Limb (tissue), 2 donors: ENCODE measurements at regions not wholly inside any gene's neighbourhood (a gene's known extent, or its start where the extent isn't known, plus 50 kb on each side); places are given as distances from the start of the nearest gene placed in this dataset.

Experiments
- DNase-seq, 2 donors: peaks; one replicate each; pipeline ENCODE4 v3.0.0-alpha.2; 2016; ENCODE audit errors: extremely low spot score in 2 of 2

DNA sequence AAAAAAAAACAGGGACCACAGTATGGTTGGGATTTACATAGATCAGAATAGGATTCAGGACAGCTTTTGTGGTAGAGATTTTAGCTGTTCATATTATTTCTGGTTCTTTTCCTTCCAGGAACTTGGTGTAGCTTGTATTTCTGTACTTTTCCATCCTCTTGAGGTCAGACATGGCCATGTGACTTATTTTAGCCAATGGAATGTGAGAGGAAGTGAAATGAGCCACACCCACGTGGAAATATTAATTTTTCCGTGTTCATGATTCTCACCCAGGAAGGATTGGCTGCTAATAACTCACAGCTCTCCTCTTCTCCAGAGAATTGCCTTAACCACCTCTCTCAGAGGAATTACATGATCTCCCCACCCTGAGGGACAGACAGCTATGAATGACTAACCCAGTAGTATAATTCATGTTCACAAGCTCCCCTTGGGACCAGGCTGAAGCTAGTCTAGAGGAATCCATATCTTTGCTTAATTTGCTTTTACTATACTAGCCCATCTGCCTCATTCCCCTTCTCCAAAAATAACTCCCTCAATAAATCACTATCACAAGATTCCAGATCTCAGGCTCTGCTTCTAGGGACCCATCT lies 340.4 kb downstream of the NUAK1 start:
- DNase-seq, result no peak

DNA sequence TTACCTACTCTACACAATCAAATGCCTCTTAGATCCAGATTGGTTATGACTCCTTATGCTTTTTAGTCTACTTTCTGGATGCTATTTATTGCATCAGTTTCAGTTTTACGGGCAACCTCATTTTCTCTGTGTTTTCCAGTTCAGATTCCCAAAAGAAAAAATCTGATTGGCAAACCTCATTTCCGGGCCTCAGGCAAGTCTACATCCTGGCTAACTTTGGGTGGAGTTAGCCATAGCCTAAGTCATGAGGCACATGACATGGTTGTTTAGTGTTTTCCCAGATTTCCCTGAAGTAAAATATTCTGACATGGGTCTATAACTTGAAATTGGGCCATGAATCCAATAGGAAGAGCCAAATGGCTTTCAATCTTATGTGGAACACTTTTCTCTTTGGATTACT lies 339.7 kb downstream of the NUAK1 start:
- DNase-seq, result no peak

DNA sequence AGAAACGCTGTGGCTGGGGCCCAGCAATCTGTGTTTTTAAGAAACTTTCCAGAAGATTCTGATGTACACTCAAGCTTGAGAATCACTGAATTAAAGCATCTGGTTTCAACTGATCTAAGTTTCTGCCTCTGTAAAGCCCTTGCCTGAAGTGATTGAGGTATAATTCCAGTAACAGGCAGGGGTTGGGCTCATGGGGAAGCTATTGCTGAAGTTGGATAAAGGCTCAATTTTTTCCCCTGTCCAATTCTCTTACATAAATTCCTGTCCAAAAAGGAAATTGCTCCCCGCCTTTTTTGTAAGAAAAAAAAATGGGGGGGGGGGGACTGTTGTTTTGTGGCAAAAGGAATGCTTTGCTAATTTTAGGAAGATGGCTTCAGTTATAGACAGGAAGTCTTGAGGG lies 337.4 kb downstream of the NUAK1 start:
- no peak for DNase-seq

DNA sequence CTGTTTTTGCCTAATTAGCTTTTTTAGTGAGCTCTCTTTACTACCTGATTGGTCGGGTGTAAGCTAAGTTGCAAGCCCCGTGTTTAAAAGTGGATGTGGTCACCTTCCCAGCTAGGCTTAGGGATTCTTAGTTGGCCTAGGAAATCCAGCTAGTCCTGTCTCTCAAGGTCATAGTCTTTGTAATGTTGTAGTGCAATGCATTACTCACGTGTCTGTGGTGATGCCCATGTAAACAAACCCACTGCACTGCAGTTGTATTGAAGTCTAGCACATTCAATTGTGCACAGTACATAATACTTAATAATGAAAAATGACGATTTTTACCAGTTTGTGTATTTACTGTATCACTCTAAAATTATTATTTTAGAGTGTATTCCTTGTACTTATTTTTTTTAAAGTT lies 335.5 kb downstream of the NUAK1 start:
- no peak for DNase-seq

DNA sequence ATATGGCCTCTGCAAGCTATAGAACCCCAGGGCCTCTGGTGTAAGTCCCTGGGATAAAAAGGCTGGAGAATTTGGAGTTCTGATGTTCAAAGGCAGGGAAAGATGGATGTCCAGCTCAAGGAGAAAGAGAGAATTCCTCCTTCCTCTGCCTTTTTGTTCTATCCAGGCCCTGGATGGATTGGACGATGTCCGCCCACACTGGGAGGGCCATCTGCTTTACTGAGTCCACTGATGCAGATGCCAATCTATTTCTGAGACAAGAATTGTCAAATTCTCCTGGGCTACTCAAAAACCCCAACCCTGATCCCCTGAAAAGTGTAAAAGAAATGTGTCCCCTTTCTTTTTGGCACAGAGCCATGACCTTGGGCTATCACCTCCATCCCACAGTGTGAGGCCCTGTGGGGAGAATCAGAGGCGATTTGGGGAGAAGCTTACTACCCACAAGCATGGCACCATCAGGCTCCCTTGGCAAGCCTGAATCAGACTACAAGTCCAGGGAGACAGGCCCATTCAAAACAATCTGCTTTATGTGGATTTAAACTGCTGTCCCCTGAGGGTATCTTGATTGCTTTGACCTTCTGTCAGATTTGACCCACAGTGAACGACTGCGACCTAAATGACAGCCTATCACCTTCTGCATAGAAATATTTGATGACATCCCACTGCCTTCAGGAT lies 334.0 kb downstream of the NUAK1 start:
- DNase-seq, result no peak

DNA sequence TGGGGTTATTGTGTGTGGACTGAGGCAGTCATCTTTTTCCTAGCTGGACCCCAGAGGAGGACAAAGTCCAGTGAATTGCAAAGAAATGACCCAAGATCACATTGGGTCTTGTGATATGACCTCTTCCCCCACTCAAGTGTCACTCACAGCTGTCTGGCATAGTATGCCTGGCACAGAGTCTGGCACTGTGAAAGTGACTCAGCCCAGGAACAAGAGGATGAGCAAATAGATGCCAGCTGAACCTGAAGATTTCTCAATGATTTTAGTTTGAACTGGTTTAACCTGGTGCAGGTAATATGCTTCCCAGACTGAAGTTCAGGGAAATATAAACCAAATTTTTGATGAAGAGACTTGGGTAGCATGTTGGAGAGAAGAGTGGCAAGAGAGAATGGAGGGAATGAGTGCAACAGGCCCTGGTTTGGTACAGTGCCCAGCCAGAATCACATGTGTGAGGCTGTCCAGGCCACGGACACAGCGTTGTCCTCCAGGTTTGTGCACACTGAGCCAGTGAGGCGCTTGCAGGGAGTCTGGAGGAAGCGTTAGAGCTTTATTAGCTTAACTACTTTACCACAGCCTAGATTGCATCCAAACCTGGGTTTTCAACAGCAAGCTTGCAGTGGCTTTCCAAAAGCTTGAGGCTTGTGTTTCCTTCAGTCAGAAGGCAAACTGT lies 332.9 kb downstream of the NUAK1 start:
- DNase-seq, result no peak

DNA sequence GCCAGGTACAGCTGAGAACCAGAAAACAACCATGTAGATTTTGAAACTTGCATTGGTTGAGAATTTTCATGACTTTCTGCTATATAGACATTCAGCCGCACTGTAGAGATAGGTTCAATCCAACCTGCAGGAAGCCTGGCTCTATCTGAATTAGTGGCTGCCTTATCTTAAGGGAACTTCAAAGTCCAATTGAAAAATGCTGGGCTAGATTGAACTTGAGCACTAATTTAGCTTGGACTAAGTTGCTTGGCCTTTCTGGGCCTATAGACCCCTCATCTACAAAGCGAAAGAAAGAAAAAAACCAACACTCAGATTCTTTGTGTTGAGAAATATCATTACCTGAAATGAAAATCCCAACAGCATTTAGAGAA lies 332.4 kb downstream of the NUAK1 start:
- DNase-seq, result no peak

DNA sequence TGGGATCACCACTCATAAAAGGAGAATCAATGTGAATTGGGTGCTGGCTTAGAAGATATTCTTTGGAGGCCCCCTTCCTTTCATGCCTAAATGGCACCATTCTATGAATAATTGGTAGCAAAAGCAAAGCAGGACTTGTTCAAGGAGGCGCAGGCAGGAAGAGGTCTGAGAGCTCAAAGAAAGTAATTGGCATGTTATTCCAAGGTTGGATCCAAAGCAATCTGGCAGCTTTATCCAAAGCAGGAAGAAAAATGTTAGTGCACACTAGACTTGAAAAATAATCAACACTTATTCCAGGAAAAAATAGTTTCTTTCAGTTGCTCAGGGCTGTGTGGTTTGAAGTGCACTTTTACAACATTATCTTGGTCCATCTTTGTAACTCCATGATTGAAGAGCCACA lies 326.4 kb downstream of the NUAK1 start:
- DNase-seq, result no peak

DNA sequence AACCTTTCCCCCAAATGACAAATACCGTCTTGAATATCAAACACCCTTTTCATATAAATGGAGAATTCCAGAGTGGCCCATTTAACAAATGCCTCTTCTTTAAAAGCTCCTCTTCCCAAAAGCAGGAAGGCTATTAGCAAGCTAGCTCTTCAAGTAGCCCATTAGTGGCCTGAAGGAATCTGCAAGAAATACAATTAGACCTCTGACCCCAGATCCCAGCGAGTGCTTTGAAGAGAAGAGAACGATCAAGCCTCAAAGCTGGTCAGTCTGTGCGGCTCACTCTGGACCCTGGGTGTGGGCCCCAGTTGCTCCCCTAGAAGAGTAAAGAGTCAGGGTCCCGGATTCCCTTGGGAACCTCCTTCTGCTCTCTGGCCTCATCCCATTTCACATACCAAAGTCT lies 325.6 kb downstream of the NUAK1 start:
- DNase-seq, result no peak

DNA sequence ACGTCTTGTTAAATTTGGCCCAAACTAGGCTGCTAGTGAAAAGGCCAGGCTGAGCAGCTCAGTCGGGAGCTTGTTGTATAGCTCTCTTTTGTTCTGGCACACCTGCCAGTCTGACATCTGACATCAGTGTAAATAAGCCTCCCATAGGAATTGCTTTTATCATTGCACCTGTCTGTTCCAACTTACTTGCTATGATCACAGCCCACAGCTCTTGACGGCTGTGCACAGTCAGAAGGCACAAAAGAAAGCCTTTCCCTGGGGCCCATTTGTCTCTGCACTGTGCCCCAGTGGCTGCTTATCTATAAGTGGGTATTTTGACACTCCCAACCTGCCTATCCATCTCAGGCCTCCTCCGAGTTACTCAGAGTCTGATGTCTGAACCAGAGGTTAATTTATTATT lies 324.5 kb downstream of the NUAK1 start:
- no peak for DNase-seq

DNA sequence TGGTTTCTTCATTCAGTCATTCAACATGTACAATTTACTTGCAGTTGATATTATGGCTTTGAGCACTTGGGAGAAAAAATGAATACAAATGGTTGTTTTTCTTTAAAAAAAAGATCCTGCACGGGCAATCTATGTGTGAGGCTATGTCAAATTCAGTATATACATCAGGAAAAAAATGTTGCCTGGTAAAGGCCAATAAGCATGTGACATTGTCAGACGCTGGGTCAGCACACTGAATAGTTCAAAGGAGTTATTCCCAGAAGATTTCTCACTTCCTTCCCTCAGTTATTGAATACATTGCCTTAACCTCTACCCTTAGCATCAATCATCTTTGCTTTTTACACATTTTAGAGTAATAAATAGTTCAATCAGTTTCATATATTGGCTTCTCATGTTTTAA lies 319.2 kb downstream of the NUAK1 start:
- DNase-seq, result no peak

DNA sequence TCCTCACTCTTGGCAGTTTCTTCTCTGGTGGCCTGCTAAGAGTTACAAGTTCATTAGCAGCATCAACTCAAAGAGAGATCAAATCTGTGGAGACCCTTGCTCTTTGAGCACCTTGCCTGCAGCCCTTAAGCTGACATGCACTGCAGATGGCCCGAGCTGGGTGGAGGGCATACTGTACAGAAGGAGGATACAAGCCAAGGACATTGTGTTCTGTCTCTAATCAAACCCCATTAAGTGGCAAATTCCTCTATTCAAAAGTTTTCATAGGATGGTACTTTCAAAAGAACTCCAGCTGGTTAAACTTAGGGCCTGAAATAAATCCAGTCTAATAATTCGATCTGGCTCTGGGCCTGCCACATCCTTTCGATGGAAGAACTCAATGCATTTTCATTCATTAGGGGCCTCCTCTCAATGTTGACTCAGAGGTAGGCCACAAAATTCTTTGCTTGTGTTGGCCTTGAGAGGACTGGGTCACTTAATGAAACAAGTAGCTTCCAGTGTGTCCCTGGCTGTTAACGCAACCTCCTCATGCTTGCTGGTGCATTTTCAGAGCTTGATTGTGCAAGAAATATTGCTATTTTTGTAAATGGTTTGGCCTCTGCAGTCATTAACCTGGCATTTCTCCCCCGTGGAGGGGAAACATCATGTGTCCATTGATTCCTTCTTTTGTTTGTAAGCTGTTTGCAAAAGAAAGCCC lies 318.2 kb downstream of the NUAK1 start:
- DNase-seq, result no peak

DNA sequence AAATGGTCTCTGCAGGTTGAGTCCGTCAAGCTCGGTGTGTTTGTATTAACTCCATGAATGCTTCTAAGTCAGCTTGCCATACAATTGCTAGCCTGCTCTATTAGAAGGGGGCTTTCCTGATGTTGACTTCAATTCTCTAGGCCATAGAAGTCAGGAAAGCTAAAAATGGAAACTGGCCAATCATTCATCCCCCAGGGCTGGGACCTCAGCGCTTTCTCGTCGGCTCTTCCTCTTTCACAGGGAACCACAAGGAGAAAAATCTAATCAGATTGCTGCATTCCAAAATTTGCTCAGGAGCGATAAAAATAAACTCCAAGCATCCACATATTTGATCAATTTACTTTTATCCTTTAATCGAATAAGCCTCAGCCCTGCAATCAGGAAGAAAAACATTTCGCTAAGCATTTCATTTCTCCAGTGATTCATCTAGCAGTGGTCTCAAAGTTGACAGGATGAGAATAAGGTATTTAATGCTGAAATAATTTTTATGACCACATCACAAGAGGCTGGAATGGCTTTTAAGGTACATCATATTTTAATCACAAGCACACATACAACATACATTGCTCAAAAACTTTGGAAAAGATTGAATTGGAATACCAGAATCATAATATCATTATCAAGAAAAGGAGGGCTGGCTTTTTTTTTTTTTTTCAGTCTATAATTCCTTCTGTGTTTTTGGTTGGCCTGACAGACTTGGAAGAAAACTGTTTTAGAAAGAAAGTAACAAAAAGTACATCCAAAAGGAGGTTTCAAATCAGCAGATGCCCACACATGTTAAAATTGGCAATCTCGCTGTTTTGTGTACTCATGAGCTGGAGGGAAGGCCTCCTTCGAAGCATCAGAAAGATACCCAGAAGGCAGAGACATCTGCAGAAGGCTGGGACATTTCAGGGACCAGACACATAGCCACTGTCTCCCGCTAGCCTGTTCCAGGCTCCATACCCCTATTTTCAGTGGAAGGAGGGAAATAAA lies 316.3 kb downstream of the NUAK1 start:
- DNase-seq, result no peak

DNA sequence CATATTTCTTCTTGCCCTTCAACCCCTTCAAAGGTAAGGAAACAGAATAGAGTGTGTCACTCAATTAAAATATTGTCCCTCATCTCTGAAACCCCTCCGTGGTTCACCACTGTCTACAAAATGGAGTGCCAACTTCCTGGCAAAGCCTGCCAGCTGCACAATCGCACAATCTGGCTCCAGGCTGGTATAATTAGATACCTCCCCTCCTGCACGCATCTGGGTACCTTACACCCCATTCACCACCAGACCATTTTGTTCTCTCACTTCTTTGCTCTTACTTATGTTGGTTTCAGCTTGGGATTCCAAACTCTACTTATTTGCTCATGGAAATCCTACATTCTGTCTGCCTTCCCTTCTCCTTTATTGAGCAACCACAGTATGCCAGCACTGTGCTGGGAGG lies 314.9 kb downstream of the NUAK1 start:
- DNase-seq, result no peak

DNA sequence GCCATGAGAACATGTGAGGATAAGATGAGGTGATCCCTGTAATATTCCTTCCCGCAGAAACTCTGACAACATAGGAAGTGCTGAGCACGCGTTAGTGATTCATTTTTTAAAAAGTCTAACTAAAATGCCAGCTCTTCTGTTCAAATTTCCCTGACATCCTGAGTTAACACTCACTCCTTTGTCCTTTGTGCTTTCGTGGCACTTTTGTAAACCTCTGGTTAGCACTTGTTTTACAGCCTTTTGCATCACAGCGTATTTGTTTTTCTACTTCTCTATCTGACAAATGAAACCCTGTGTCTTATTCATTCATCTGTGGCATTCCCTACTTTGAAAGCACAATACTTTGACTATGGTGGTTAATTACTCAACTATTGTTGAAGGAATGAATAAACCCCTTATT lies 313.6 kb downstream of the NUAK1 start:
- no peak for DNase-seq

DNA sequence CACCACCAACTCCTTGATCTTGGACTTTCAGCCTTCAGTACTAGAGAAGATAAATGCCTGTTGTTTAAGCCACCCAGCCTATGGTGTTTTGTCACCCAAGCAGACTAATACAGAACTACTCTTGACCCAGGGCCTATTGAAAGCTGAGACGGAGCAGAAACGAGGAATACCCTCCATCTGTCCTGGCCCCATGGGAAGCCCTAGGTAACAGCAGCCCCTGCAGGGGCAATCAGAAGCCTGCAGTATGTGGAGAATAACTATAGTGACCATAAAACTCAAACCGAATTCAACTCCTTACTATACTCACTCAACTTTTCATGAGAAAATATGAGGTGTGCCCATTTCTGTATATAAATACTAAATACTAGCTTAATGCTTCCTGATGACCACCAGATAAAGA lies 307.4 kb downstream of the NUAK1 start:
- no peak for DNase-seq

DNA sequence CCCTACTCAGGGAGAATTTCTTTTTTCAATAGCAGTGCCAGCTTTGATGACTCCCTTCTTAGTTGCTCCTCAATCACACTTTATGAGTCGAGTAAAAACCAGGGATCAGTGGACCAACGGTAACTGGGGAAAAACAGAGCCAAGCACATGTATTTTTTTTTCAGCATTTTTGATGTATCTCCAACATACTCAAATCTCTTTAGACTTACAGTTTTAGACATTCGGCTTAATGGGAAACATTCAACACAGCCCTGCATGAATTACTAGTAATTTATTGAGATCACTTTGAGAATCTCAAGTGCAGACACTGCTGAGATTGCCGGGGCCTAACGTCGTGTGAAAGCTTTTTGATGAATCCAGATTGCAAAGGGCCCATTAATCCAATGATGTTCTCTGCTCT lies 306.7 kb downstream of the NUAK1 start:
- DNase-seq, result no peak

DNA sequence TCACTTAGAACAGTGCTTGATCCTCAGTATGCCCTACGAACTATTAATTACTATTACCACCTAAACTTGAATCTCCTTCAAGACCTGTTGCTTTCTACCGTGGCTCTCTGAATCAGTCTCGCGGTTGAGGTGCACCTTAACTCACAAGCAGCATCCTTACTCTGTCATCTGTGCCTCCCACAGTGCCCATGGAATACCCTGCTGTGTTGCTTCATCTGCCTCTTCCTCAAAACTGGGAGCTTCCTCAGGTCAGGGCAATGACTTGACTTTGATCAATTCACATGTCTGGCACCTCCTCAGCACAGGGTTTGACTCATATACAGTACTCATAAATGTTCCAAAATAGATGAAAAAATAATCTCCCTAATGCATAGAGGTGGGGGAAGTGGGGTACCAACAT lies 305.9 kb downstream of the NUAK1 start:
- no peak for DNase-seq

DNA sequence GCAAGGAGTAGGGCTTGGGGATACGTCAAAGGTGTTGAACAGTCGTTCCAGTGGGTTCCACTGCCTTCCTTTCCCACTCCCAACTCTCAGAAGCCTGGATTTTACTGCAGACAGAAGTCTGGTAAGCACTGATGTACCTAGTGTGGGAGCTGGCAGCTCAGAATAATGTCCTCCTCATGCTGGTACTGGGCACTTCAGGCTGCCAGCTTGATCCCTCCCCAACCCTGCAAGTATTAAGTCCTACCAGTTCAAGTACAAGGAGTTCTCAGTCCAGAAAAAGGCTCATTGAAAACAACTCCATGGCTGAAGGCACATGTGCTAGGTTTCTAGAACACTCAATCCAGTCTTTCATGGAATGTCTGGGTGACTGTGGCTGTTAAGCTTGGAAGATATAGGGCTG lies 304.3 kb downstream of the NUAK1 start:
- no peak for DNase-seq

DNA sequence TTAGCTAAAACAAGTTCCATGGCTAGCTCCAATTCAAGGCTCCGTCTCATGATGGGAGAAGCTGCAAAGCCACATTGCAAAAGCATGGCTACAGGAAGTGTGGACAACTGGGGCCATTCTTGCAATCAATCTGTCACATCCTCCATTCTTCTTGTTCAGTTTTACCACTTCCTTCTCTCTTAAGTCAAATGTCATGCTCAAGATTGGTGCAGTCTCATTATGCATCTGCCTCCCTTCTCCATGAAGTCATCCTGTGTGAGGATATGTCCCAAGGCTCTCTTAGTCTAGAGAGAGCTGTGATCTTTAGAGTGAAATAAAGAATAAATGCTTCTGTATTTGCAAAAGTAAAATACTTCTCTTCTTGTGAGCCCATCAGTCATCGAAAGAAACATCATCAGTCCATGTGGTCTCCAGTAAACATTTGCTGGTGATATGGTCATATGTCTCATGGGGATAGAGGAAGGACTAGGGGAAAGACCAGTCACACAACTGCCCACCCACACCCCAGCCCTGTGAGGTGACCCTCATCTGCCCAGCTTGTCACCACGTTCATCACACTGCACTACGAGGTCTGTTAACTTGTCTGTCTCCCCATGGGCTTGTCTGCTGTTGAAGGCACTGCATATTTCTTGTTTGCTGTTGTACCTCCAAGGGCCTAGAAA lies 303.0 kb downstream of the NUAK1 start:
- no peak for DNase-seq

DNA sequence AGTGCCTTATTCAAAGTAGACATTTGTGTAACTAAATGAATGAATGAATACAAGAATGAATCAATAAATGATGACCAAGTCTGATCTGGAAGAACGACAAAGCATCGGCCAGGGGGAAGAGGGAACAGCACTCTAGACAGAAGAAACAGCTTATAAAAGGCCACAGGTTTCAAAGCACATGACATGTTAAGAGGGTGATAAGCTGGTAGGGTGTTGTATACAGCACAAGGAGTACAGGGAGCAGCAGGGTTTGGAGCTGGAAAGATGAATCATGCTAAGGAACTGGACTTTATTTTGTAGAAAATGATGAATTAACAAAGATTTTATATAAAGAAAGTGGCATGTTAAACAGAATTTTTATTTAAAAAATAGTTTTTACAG lies 302.5 kb downstream of the NUAK1 start:
- no peak for DNase-seq
